IPS DF 6.9 (cell line): ENCODE measurements at regions not wholly inside any gene's neighbourhood (a gene's known extent, or its start where the extent isn't known, plus 50 kb on each side); places are given as distances from the start of the nearest gene placed in this dataset.

ENCODE experiments used
- DNase-seq: peaks from one replicate; pipeline ENCODE4 v3.0.0-alpha.2; 2013; ENCODE audit warnings: low read depth, low spot score
- H3K27ac ChIP-seq: one replicate; pipeline ENCODE4 v1.5.1; 2013; ENCODE audit warnings: low read length, control low read depth
- H3K27me3 ChIP-seq: 2 replicates; pipeline ENCODE4 v1.6.1; 2013; ENCODE audit warnings: mild to moderate bottlenecking, low read length; ENCODE audit not compliant: control insufficient read depth, insufficient read depth
- H3K36me3 ChIP-seq: 2 replicates; pipeline ENCODE4 v1.6.1; 2013; ENCODE audit warnings: low read length; ENCODE audit not compliant: control insufficient read depth, insufficient read depth
- H3K4me1 ChIP-seq: 2 replicates; pipeline ENCODE4 v1.6.1; 2013; ENCODE audit warnings: low read length; ENCODE audit not compliant: control insufficient read depth, insufficient read depth
- H3K4me3 ChIP-seq: 2 replicates; pipeline ENCODE4 v1.5.1; 2013; ENCODE audit warnings: mild to moderate bottlenecking, low read length
- H3K9me3 ChIP-seq: 2 replicates; pipeline ENCODE4 v1.6.1; 2013; ENCODE audit warnings: low read length, inconsistent platforms; ENCODE audit not compliant: control insufficient read depth, insufficient read depth
- WGBS: extraction: QIAGEN DNeasy Blood & Tissue Kit; methylation state at CpG from one replicate; pipeline ENCODE4 v1.1.7; 2013; ENCODE audit warnings: mixed read lengths, missing lambda C conversion rate; ENCODE audit not compliant: insufficient read length, insufficient coverage; 5-methylcytosine and 5-hydroxymethylcytosine counted together

DNA sequence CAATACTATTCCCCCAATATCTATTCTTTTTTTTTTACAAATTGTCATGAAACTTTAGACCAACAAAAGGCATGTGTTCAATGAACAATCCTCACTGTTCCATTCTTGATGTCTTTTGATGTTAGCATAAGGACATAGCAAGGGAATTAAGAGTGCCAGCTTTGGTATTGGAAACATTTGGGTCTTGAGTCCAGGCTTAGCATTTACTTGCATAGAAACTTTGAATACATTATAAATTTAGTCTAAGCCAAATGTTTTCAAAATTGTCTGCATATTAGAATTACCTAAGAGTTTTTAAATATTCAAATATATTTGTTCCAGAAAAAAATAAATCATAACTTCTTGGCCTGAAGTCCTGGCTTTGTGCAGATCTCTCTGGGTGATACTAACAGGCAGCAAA, 406.5 kb downstream of the LRFN5 start:
- no peak for DNase-seq
- H3K4me1 ChIP-seq = no peaks in the 10 kb centered on the region
- no peaks in the 10 kb centered on the region for H3K36me3 ChIP-seq
- H3K27me3 ChIP-seq = no peaks in the 10 kb centered on the region
- no peaks in the 10 kb centered on the region for H3K9me3 ChIP-seq
- no peak overlapping the region for H3K27ac ChIP-seq
- no peak overlapping the region for H3K4me3 ChIP-seq

DNA sequence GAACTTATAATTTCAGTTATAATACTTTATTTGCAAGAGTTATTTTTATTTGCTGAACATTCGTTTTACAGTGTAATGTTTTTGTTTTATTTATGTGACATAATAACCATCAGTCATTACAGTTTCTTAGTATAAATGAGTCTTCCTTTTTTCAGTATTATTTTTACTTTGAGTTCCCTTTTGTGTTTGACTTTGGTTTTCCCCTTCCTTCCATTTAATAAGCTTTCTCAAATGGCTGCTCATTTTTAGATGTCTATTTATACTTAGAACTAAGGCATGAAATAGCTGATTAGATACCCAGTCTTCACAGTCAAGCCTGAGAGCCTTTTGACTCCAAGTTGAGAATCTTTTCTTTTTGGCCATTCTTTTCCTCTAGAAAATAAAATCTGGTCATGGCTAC, 404.5 kb downstream of the LRFN5 start:
- Histone ChIP-seq H3K27me3 (no peaks in the 10 kb centered on the region), H3K4me1 (no peaks in the 10 kb centered on the region), H3K36me3 (no peaks in the 10 kb centered on the region), H3K27ac (no peak overlapping the region), H3K9me3 (no peaks in the 10 kb centered on the region), H3K4me3 (no peak overlapping the region)
- WGBS = no CpG with 5 or more reads among the region's 1 CpG
- DNase-seq = no peak

DNA sequence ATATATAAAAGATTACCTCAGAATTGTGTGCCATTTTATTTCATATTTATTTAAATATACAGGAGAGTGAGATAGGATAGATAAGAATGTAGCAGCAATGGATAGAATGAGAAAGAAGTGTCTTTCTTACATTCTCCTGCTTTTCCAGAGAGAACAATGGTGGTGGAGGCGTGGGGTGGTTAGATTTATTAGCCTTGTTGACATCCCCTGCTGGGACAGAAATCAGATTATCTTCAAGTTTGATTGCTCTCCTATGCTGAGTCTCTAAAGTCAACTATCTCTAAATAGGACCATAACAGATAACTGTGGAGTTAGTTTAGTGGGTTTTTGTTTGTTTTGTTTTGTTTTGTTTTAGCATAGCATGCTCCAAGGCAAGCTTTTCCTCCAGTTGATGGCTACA, 397.6 kb downstream of the LRFN5 start:
- no peaks in the 10 kb centered on the region for H3K27me3 ChIP-seq
- WGBS = no CpG with 5 or more reads among the region's 1 CpG
- no peaks in the 10 kb centered on the region for H3K4me1 ChIP-seq
- no peaks in the 10 kb centered on the region for H3K9me3 ChIP-seq
- H3K27ac ChIP-seq = no peak overlapping the region
- no peaks in the 10 kb centered on the region for H3K36me3 ChIP-seq
- H3K4me3 ChIP-seq = no peak overlapping the region
- DNase-seq = no peak

DNA sequence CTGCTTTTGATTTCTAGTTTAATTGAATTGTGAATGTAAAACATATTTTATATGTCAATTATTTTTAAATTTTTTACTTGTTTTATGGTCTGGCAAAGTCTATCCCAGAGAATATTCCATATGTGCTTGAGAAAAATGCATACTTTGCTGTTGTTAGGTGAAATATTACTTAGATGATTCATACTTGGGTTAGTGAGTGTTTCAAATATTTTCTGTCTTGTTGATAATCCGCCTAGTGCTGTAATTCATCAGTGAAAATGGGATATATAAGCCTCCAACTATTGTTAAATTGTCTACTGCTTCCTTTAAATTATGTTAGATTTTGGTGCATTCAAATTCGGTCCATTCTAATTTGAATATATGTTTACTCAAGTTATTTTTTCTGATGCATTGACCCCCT, 395.5 kb downstream of the LRFN5 start:
- no peak overlapping the region for H3K4me3 ChIP-seq
- no peak for DNase-seq
- H3K36me3 ChIP-seq = no peaks in the 10 kb centered on the region
- no peak overlapping the region for H3K27ac ChIP-seq
- no peaks in the 10 kb centered on the region for H3K27me3 ChIP-seq
- no peaks in the 10 kb centered on the region for H3K4me1 ChIP-seq
- no peaks in the 10 kb centered on the region for H3K9me3 ChIP-seq
- WGBS = no CpG with 5 or more reads among the region's 2 CpGs

DNA sequence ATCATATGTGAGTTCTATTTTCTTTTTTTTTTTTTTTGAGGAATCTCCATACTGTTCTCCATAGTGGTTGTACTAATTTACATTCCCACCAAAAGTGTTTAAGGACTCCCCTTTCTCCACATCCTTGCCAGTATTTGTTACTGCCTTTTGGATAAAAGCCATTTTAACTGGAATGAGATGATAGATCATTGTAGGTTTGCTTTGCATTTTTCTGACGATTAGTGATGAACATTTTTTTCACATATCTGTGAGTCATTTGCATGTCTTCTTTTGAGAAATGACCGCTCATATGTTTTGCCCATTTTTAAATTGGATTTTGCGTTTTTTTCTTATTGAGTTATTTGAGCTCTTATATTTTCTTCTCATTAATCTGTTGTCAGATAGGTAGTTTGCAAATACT, 394.8 kb downstream of the LRFN5 start:
- Histone ChIP-seq H3K27me3 (no peaks in the 10 kb centered on the region), H3K4me3 (no peak overlapping the region), H3K4me1 (no peaks in the 10 kb centered on the region), H3K27ac (no peak overlapping the region), H3K36me3 (no peaks in the 10 kb centered on the region), H3K9me3 (no peaks in the 10 kb centered on the region)
- WGBS = no CpG with 5 or more reads among the region's 3 CpGs
- DNase-seq = no peak

DNA sequence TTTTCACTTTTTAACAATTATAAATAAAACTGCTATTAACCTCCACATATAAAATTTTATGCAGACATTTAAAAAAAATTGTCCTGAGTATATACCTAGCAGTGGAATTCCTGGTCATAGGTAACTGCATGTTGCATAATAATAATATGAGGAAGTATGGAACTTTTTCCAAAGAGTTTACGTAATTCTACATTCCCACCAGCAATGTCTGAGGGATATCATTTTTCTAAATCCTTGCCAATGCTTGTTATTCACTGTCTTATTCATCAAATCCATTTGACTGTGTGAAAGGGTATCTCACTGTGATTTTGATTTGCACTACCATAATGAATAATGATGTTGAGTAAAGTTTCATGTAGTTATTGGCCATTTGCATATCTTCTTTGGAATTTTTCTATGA, 393.8 kb downstream of the LRFN5 start:
- no peaks in the 10 kb centered on the region for H3K4me1 ChIP-seq
- H3K27me3 ChIP-seq = no peaks in the 10 kb centered on the region
- H3K27ac ChIP-seq = no peak overlapping the region
- H3K9me3 ChIP-seq = no peaks in the 10 kb centered on the region
- DNase-seq = no peak
- no peak overlapping the region for H3K4me3 ChIP-seq
- no CpG with 5 or more reads among the region's 1 CpG for WGBS
- H3K36me3 ChIP-seq = no peaks in the 10 kb centered on the region

DNA sequence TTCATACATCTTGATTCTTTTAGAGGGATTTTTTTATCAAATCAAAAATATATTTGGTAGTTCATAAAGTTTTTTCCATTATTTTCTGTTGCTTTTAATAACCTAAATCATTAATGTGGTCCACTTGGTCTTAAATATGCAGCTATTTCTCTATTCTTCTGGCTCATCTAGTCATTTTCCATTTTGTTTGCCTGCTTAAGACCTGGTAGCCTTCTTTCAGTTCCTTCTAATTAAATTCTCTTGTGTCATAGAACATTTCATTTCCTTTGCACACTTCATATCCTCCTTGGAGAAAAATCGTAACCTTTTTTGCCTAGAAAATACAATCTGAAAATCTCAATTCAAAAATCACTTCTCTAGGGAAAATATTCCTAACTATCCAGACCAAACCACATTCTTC, 387.0 kb downstream of the LRFN5 start:
- no CpG with 5 or more reads among the region's 1 CpG for WGBS

DNA sequence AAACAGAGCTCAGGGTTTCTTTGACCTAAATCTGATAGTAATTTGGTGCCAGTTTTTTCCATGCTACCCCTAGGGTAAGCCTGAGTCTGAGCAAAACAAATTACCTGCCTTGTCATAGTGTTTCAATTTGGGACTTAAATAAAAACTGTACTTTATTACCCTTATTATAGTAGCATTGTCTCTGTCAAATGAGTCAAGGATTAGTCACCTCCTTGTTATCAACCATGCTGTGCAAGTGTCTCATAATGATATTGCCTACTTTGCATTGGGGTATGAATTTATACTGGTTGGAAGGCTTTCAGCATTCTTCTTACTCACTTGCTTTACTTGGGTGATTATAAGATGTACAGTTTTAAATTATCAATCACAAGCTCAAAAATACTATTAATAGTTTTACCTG, 380.0 kb downstream of the LRFN5 start:
- H3K4me1 ChIP-seq = no peaks in the 10 kb centered on the region
- no peaks in the 10 kb centered on the region for H3K27me3 ChIP-seq
- H3K27ac ChIP-seq = no peak overlapping the region
- DNase-seq = no peak
- no peaks in the 10 kb centered on the region for H3K36me3 ChIP-seq
- H3K4me3 ChIP-seq = no peak overlapping the region
- H3K9me3 ChIP-seq = no peaks in the 10 kb centered on the region

More for the DNA sequence above, 387.0 kb downstream of the LRFN5 start:
- Histone ChIP-seq H3K9me3 (no peaks in the 10 kb centered on the region), H3K4me1 (no peaks in the 10 kb centered on the region), H3K27me3 (no peaks in the 10 kb centered on the region), H3K27ac (no peak overlapping the region), H3K4me3 (no peak overlapping the region), H3K36me3 (no peaks in the 10 kb centered on the region)
- no peak for DNase-seq

DNA sequence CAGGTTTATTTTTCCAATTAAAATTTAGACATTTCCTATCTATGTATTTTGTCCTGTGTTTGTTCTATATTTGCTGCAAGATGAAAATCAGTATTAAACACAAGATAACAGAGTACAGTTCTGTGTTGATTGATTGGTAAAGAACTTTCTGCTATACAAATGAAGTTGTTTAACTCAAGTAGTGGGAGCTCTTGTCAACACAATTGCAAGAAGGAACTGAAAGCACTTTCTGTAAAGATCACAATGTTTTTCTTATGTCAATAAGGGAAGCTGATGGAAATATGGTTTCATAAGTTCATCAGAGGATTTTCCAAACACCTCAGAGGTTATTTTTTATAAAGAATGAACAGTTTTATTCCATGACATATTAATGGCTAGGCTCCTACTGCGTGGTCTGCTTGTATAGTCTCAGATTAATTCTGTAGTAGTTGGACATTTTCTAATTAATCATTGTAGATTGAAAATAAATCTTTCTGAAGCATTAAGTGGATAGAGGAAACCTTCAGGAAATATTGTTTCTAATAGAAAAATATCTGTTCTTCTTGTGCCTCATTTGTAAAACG, 379.5 kb downstream of the LRFN5 start:
- no peak for DNase-seq
- H3K4me3 ChIP-seq = no peak overlapping the region
- no peaks in the 10 kb centered on the region for H3K4me1 ChIP-seq
- no CpG with 5 or more reads among the region's 2 CpGs for WGBS
- no peak overlapping the region for H3K27ac ChIP-seq
- H3K36me3 ChIP-seq = no peaks in the 10 kb centered on the region
- no peaks in the 10 kb centered on the region for H3K9me3 ChIP-seq
- no peaks in the 10 kb centered on the region for H3K27me3 ChIP-seq

DNA sequence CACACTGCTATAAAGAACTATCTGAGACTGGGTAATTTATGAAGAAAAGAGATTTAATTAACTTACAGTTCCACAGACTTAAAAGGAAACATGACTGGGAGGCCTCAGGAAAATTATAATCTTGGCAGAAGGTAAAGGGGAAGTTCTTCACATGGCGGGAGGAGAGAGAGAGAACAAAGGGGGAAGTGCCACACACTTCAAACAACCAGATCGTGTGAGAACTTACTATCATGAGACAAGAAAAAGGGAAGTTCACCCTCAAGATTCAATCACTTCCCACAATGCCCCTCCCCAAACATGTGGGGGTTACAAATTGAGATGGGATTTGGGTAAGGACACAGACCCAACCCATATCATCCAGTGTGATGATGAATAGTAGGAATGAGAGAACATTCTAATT, 366.5 kb downstream of the LRFN5 start:
- no peak overlapping the region for H3K4me3 ChIP-seq
- H3K4me1 ChIP-seq = no peaks in the 10 kb centered on the region
- no peaks in the 10 kb centered on the region for H3K36me3 ChIP-seq
- no peak overlapping the region for H3K27ac ChIP-seq
- H3K9me3 ChIP-seq = 0 out of 2 replicates have a peak, but pooled peaks cover 3% of the 10 kb centered on the region
- no CpG with 5 or more reads among the region's 2 CpGs for WGBS
- no peaks in the 10 kb centered on the region for H3K27me3 ChIP-seq
- no peak for DNase-seq

DNA sequence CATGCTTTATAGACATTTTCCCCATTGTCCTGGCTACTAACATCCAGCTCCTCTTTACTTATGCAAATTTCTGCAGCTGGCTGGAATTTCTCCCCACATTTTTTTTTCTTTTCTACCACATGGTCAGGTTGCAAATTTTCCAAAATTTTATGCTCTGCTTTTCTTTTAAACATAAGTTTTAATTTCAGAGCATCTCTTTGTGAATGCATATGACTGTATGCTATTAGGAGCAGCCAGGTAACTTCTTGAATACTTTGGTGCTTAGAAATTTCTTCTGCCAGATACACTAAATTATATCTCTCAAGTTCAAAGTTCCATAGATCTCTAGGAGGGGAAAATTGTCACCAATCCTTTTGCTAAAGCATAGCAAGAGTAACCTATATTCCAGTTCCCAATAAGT, 365.9 kb downstream of the LRFN5 start:
- H3K4me3 ChIP-seq = no peak overlapping the region
- no peak for DNase-seq
- no peaks in the 10 kb centered on the region for H3K27me3 ChIP-seq
- 0 out of 2 replicates have a peak, but pooled peaks cover 3% of the 10 kb centered on the region for H3K9me3 ChIP-seq
- H3K4me1 ChIP-seq = no peaks in the 10 kb centered on the region
- no peak overlapping the region for H3K27ac ChIP-seq
- no peaks in the 10 kb centered on the region for H3K36me3 ChIP-seq
